IMR-90 (cell line): ENCODE measurements at regions not wholly inside any gene's neighbourhood (a gene's known extent, or its start where the extent isn't known, plus 50 kb on each side); places are given as distances from the start of the nearest gene placed in this dataset.

Experiments used
- ATAC-seq: fragments of 200-7000 bp; cut with Tn5 transposase; 2 replicates; pipeline ENCODE4 v1.9.1; 2020; ENCODE audit warnings: low read depth, mild to moderate bottlenecking, moderate library complexity
- BruUV-seq: library from RNA; stranded (reverse); fragments of 400-500 nt; replicated peaks from 2 replicates; lab custom pipeline; 2021; lab: Mats Ljungman, UMichigan
- CTCF ChIA-PET: fragments of 300-600 bp; formaldehyde crosslinking; extraction: SDS; loops from one replicate; lab custom pipeline; 2021; ENCODE audit warnings: antibody characterized with exemption; lab: Yijun Ruan, JAX
- POLR2A ChIA-PET: fragments of 300-600 bp; sonication (Branson Sonifier 250); formaldehyde crosslinking; loops from one replicate; lab custom pipeline; 2022; ENCODE audit warnings: antibody characterized with exemption; ENCODE audit not compliant: unreplicated experiment; lab: Charles Lee
- DNase-seq: peaks from one replicate; pipeline ENCODE4 v3.0.0; 2013
- H2AFZ ChIP-seq: replicated peaks from 2 replicates; pipeline ENCODE3; 2013; ENCODE audit warnings: low read length, mild to moderate bottlenecking; ENCODE audit not compliant: poor library complexity
- H2AK5ac ChIP-seq: 2 replicates; pipeline ENCODE4 v1.6.1; 2013; ENCODE audit warnings: low read depth, low read length, inconsistent platforms
- H2AK9ac ChIP-seq: replicated peaks from 2 replicates; pipeline ENCODE3; 2013; ENCODE audit warnings: mild to moderate bottlenecking, low read depth, low read length, moderate library complexity; ENCODE audit not compliant: poor library complexity
- H2BK120ac ChIP-seq: 2 replicates; pipeline ENCODE4 v1.6.1; 2013; ENCODE audit warnings: low read depth, low read length, inconsistent platforms
- H2BK15ac ChIP-seq: 3 replicates; pipeline ENCODE4 v1.6.1; 2013; ENCODE audit warnings: low read depth, low read length, inconsistent platforms
- H2BK20ac ChIP-seq: 2 replicates; pipeline ENCODE4 v1.6.1; 2013; ENCODE audit warnings: low read depth, mild to moderate bottlenecking, inconsistent platforms, low read length, moderate library complexity
- H2BK5ac ChIP-seq: 2 replicates; pipeline ENCODE4 v1.6.1; 2013; ENCODE audit warnings: mild to moderate bottlenecking, low read depth, low read length, inconsistent platforms; ENCODE audit not compliant: poor library complexity, severe bottlenecking
- H3K14ac ChIP-seq: replicated peaks from 2 replicates; pipeline ENCODE4 v1.6.1; 2013; ENCODE audit warnings: low read depth, low read length, inconsistent platforms
- H3K18ac ChIP-seq: 2 replicates; pipeline ENCODE4 v1.6.1; 2013; ENCODE audit warnings: low read depth, low read length, control low read depth
- H3K23ac ChIP-seq: 2 replicates; pipeline ENCODE4 v1.6.1; 2013; ENCODE audit warnings: low read depth, low read length, inconsistent platforms
- H3K27ac ChIP-seq: 2 replicates; pipeline ENCODE4 v1.5.1; 2013; ENCODE audit warnings: mild to moderate bottlenecking, control low read depth, low read length; ENCODE audit not compliant: insufficient read depth
- H3K27me3 ChIP-seq: 2 replicates; pipeline ENCODE4 v1.6.1; 2013; ENCODE audit warnings: low read length; ENCODE audit not compliant: control insufficient read depth, insufficient read depth
- H3K36me3 ChIP-seq: 2 replicates; pipeline ENCODE4 v1.6.1; 2013; ENCODE audit warnings: low read length, mixed read lengths; ENCODE audit not compliant: control insufficient read depth, insufficient read depth
- H3K4ac ChIP-seq: 2 replicates; pipeline ENCODE4 v1.6.1; 2013; ENCODE audit warnings: low read depth, low read length, inconsistent platforms
- H3K4me1 ChIP-seq: 2 replicates; pipeline ENCODE4 v1.6.1; 2013; ENCODE audit warnings: low read length, mixed read lengths; ENCODE audit not compliant: control insufficient read depth, insufficient read depth
- H3K4me2 ChIP-seq: 2 replicates; pipeline ENCODE4 v1.6.1; 2013; ENCODE audit warnings: low read depth, mild to moderate bottlenecking, control low read depth, low read length, moderate library complexity
- H3K4me3 ChIP-seq: 2 replicates; pipeline ENCODE4 v1.5.1; 2013; ENCODE audit warnings: low read depth, mild to moderate bottlenecking, control low read depth, low read length, moderate library complexity; ENCODE audit not compliant: insufficient read depth
- H3K56ac ChIP-seq: 2 replicates; pipeline ENCODE4 v1.6.1; 2013; ENCODE audit warnings: low read length, inconsistent platforms; ENCODE audit not compliant: insufficient read depth; ENCODE audit errors: extremely low read depth
- H3K79me1 ChIP-seq, 2 experiments: 2 replicates each; pipeline ENCODE4 v1.6.1; 2013; ENCODE audit warnings: low read length in 2 of 2, inconsistent platforms in 1 of 2, low read depth in 1 of 2
- H3K9ac ChIP-seq: 2 replicates; pipeline ENCODE4 v1.6.1; 2013; ENCODE audit warnings: low read depth, low read length, control low read depth
- H3K9me1 ChIP-seq: 2 replicates; pipeline ENCODE4 v1.6.1; 2013; ENCODE audit warnings: low read length, inconsistent platforms; ENCODE audit not compliant: insufficient read depth
- H3K9me3 ChIP-seq: 2 replicates; pipeline ENCODE4 v1.6.1; 2013; ENCODE audit warnings: low read length; ENCODE audit not compliant: control insufficient read depth, insufficient read depth
- H4K20me1 ChIP-seq: 2 replicates; pipeline ENCODE4 v1.6.1; 2013; ENCODE audit warnings: low read length, inconsistent platforms; ENCODE audit not compliant: insufficient read depth
- H4K5ac ChIP-seq: 2 replicates; pipeline ENCODE4 v1.6.1; 2013; ENCODE audit warnings: mild to moderate bottlenecking, low read depth, low read length, control low read depth
- H4K8ac ChIP-seq, 2 experiments: 2 replicates each; pipeline ENCODE4 v1.6.1; 2013; ENCODE audit warnings: low read depth in 2 of 2, low read length in 2 of 2, control low read depth in 1 of 2, inconsistent platforms in 1 of 2
- H4K91ac ChIP-seq: 2 replicates; pipeline ENCODE4 v1.6.1; 2013; ENCODE audit warnings: low read depth, low read length, inconsistent platforms; ENCODE audit not compliant: insufficient read depth
- CEBPB ChIP-seq: IDR thresholded peaks from 2 replicates; pipeline ENCODE4 v1.6.1; 2012; ENCODE audit warnings: low read depth, low read length, improper control_type of control experiment
- MAZ ChIP-seq: IDR thresholded peaks from 2 replicates; pipeline ENCODE4 v1.6.1; 2012; ENCODE audit warnings: low read depth, mild to moderate bottlenecking, low read length, improper control_type of control experiment, moderate library complexity, borderline replicate concordance
- POLR2A ChIP-seq: IDR thresholded peaks from 2 replicates; pipeline ENCODE4 v1.6.1; 2012; ENCODE audit warnings: mild to moderate bottlenecking, low read depth, low read length
- WGBS, 2 experiments: methylation state at CpG; one replicate each; pipeline versions ENCODE4 v1.1.5 to v1.1.7; 2013; ENCODE audit warnings: missing lambda C conversion rate in 2 of 2; ENCODE audit not compliant: insufficient read length in 1 of 2; ENCODE audit errors: extremely low coverage in 2 of 2; 5-methylcytosine and 5-hydroxymethylcytosine counted together
- dilution Hi-C: fragments of 300-500 bp; cut with HindIII; formaldehyde crosslinking; loops from one replicate; pipeline ENCODE4 v1.14.3; 2018; ENCODE audit warnings: low sequenced_read_pairs; ENCODE audit not compliant: unreplicated experiment
- in situ Hi-C: fragments of 300-500 bp; cut with MboI; formaldehyde crosslinking; loops from 3 replicates; pipeline ENCODE4 v1.14.3; 2019; ENCODE audit warnings: low sequenced_read_pairs, inconsistent platforms, mixed read lengths
- intact Hi-C: fragments of 100-400 bp; cut with micrococcal nuclease; formaldehyde crosslinking; loops from 2 replicates; pipeline ENCODE4 v1.10.0; 2022
- TF ChIP-seq, protein P1 (sequence below): fragments of 150-350 bp; IDR thresholded peaks from 2 replicates; pipeline ENCODE4 v1.6.1; 2016; ENCODE audit warnings: low read depth, mild to moderate bottlenecking, low read length, moderate library complexity, borderline replicate concordance

DNA sequence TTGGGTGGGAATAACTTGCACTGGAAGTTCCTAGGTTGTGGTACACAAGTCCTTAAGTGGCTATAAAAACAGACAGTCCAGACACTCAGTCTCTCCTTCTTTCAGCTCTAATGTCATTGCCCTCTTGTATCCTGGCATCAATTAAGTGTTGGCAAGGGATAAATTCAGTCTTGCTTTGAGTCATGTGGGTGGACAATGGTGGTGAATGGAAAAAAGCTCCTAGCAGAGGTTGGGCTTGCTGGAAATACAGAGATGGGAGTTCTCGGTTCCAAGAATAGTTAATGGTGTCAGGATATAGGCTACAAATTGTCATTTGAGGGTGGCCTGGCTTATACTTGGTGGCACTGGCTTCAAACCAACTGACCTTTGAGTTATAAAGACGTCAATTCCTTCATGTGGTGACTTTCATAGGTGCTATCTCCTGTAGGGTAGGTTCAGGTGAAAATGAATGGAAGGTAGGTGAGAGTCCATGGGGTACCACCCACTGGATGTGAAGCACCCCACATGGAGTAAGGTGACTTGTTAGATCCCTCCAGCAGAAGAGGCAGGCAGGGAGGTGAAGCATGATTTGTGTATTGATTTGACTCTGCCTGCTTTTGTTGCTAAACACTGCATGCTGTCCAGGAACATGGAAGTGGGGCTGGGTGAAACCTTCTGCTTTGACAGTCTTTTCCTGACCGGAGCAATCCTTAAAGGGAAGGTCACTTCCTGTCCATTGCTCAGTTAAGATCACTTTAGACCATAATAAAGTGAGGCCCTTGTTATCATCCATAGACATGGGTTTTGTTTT is 102.0 kb downstream of the LACC1 start:
- ChIA-PET CTCF (no interaction called here), POLR2A (no interaction called here)
- Histone ChIP-seq H2AK5ac (no peak overlapping the region), H2BK120ac (no peak overlapping the region), H2AFZ (no peak overlapping the region), H3K27ac (no peak overlapping the region), H3K14ac (no peak overlapping the region), H3K9ac (no peak overlapping the region), H3K27me3 (peaks cover 16% of the 10 kb centered on the region), H3K9me1 (no peaks in the 10 kb centered on the region), H3K4me2 (no peak overlapping the region), H2BK20ac (no peak overlapping the region), H3K56ac (no peak overlapping the region), H4K5ac (no peak overlapping the region), H3K18ac (no peak overlapping the region), H3K4me3 (no peak overlapping the region), H4K8ac (no peak overlapping the region), H4K91ac (no peak overlapping the region), H3K23ac (no peak overlapping the region), H3K79me1 (no peaks in the 10 kb centered on the region), H2BK15ac (no peak overlapping the region), H2AK9ac (no peak overlapping the region), H3K4ac (no peak overlapping the region), H3K4me1 (no peaks in the 10 kb centered on the region; the same call in 1 of the 2 replicates), H3K9me3 (no peaks in the 10 kb centered on the region), H4K20me1 (no peaks in the 10 kb centered on the region), H3K36me3 (no peaks in the 10 kb centered on the region), H2BK5ac (no peak overlapping the region)
- no TSS peak for BruUV-seq
- intact Hi-C loops (no loop called here), dilution Hi-C loops (no loop called here), in situ Hi-C loops (no loop called here)
- DNase-seq (no peak), ATAC-seq (no peak)
- 100% methylated on average over 1 of the region's 3 CpGs; no CpG with 5 or more reads in 1 of the 2 experiments for WGBS, 2 experiments
- no peak for TF ChIP-seq POLR2A
- TF ChIP-seq, protein P1, sequence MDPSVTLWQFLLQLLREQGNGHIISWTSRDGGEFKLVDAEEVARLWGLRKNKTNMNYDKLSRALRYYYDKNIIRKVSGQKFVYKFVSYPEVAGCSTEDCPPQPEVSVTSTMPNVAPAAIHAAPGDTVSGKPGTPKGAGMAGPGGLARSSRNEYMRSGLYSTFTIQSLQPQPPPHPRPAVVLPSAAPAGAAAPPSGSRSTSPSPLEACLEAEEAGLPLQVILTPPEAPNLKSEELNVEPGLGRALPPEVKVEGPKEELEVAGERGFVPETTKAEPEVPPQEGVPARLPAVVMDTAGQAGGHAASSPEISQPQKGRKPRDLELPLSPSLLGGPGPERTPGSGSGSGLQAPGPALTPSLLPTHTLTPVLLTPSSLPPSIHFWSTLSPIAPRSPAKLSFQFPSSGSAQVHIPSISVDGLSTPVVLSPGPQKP, result no peak
- TF ChIP-seq CEBPB, result no peak
- TF ChIP-seq MAZ, result no peak
